ENCODE measurements at regions not wholly inside any gene's neighbourhood (a gene's known extent, or its start where the extent isn't known, plus 50 kb on each side); places are given as distances from the start of the nearest gene placed in this dataset.

DNA sequence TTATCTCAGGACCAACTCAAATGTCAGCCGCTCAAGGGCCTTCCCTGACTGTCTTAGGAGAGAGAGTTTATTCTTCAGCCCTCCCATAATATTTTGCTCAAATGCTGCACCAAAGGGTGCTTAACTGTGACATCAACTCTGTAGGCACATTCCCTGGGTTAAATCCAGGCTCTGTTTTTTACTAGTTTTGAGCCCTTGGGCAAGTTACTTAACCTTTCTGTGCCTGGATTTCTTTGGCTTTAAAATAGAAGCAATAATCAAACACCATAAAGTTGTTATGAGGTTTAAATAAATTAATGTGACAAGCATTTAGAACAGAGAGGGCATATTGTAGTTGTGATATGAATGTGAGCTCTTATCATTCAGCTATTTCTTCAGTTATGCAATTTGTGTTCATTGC lies 54.2 kb upstream of the LIMCH1 start:
- Histone ChIP-seq H3K9ac (replicated peaks; ENCODE audit: extremely low read depth, insufficient read depth, low read length) (no peak overlapping the region), H3K9me3 (replicated peaks; ENCODE audit: control insufficient read depth, insufficient read depth, low read length) (no peaks in the 10 kb centered on the region), H3K36me3 (ENCODE audit: control insufficient read depth in 2 of 2, extremely low read depth in 1 of 2, insufficient read depth in 2 of 2, low read length in 2 of 2) (no peaks in the 10 kb centered on the region), H3K27me3 (ENCODE audit: control insufficient read depth in 2 of 2, insufficient read depth in 2 of 2, low read length in 2 of 2) (peaks cover 7 to 19% of the 10 kb centered on the region in 2 experiments), H3K4me1 (ENCODE audit: control insufficient read depth, extremely low read depth, insufficient read depth, low read length) (no peaks in the 10 kb centered on the region), H3K4me2 (ENCODE audit: insufficient read depth, low read length) (no peak overlapping the region), H4K20me1 (replicated peaks; ENCODE audit: control insufficient read depth, extremely low read depth, insufficient read depth, low read length) (no peaks in the 10 kb centered on the region), H3K4me3 (replicated peaks in 1 of 3; ENCODE audit: insufficient read depth in 1 of 3, low read depth in 1 of 3, low read length in 3 of 3) (no peak overlapping the region), H3K9me1 (replicated peaks; ENCODE audit: control insufficient read depth, extremely low read depth, insufficient read depth, low read length) (no peaks in the 10 kb centered on the region), H3K27ac (ENCODE audit: insufficient read depth, low read depth, low read length) (no peak overlapping the region), H3K79me2 (ENCODE audit: control insufficient read depth, insufficient read depth, low read length) (no peaks in the 10 kb centered on the region), H2AFZ (ENCODE audit: low read depth, low read length) (no peak overlapping the region)
- intact Hi-C loops (cut with micrococcal nuclease) (no loop called here), dilution Hi-C loops (cut with MboI; ENCODE audit: extremely low pct_ligation_motif_present, low sequenced_read_pairs) (no loop called here)
- CTCF ChIA-PET = no interaction called here
- no peak for DNase-seq (ENCODE audit: low read depth, low spot score)
- BruUV-seq (replicated peaks) = no TSS peak
- TF ChIP-seq JUN (IDR thresholded peaks at IDR 0.05; ENCODE audit: borderline replicate concordance, insufficient read depth, insufficient read length, low read depth) = no peak
- no peak for TF ChIP-seq POLR2A (IDR thresholded peaks at IDR 0.05; ENCODE audit: low read depth, low read length)
- no peak for TF ChIP-seq FOS (IDR thresholded peaks at IDR 0.05; ENCODE audit: borderline replicate concordance, insufficient read depth, low read length)
- no peak for TF ChIP-seq GATA2 (IDR thresholded peaks at IDR 0.05; ENCODE audit: insufficient read depth, insufficient read length, low read depth, low read length)
- no peak for TF ChIP-seq MYC (IDR thresholded peaks at IDR 0.05; ENCODE audit: low read depth, low read length)
- TF ChIP-seq, protein P1, sequence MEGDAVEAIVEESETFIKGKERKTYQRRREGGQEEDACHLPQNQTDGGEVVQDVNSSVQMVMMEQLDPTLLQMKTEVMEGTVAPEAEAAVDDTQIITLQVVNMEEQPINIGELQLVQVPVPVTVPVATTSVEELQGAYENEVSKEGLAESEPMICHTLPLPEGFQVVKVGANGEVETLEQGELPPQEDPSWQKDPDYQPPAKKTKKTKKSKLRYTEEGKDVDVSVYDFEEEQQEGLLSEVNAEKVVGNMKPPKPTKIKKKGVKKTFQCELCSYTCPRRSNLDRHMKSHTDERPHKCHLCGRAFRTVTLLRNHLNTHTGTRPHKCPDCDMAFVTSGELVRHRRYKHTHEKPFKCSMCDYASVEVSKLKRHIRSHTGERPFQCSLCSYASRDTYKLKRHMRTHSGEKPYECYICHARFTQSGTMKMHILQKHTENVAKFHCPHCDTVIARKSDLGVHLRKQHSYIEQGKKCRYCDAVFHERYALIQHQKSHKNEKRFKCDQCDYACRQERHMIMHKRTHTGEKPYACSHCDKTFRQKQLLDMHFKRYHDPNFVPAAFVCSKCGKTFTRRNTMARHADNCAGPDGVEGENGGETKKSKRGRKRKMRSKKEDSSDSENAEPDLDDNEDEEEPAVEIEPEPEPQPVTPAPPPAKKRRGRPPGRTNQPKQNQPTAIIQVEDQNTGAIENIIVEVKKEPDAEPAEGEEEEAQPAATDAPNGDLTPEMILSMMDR (IDR thresholded peaks at IDR 0.05; ENCODE audit: extremely low read depth in 1 of 2, insufficient read depth in 1 of 2, low read depth in 1 of 2, low read length in 2 of 2) = no peak
- TF ChIP-seq EZH2 (IDR thresholded peaks at IDR 0.05; ENCODE audit: borderline replicate concordance, low read depth, low read length, severe bottlenecking) = no peak
- no peak for TF ChIP-seq MAX (IDR thresholded peaks at IDR 0.05; ENCODE audit: insufficient read depth, insufficient read length)
- TF ChIP-seq POLR2AphosphoS5 (IDR thresholded peaks at IDR 0.05; ENCODE audit: insufficient read depth, low read depth, low read length) = no peak
- POLR2A ChIA-PET = no interaction called here
- FAIRE-seq = no peak

All from endothelial cell of umbilical vein (primary cell).